Neural progenitor cell (in vitro differentiated cells): ENCODE measurements at regions not wholly inside any gene's neighbourhood (a gene's known extent, or its start where the extent isn't known, plus 50 kb on each side); places are given as distances from the start of the nearest gene placed in this dataset.

Experiments
- DNase-seq: peaks from one replicate; pipeline ENCODE4 v3.0.0-alpha.2; 2016; ENCODE audit warnings: low spot score
- H2AFZ ChIP-seq: fragments of 200-600 bp; sonication (generic); replicated peaks from 2 replicates; pipeline ENCODE4 v1.6.1; 2016; ENCODE audit warnings: antibody characterized with exemption
- H3F3A ChIP-seq: fragments of 200-600 bp; sonication (generic); 2 replicates; pipeline ENCODE4 v1.6.1; 2016; ENCODE audit warnings: antibody characterized with exemption, low read depth
- H3K27ac ChIP-seq: fragments of 200-600 bp; sonication (generic); 2 replicates; pipeline ENCODE4 v1.5.1; 2016; ENCODE audit warnings: mild to moderate bottlenecking
- H3K27me3 ChIP-seq: fragments of 200-600 bp; sonication (generic); 2 replicates; pipeline ENCODE4 v1.6.1; 2016; ENCODE audit warnings: mild to moderate bottlenecking, moderate library complexity
- H3K36me3 ChIP-seq: fragments of 200-600 bp; sonication (generic); 2 replicates; pipeline ENCODE4 v1.5.1; 2016
- H3K4me1 ChIP-seq: fragments of 200-600 bp; sonication (generic); 2 replicates; pipeline ENCODE4 v1.6.1; 2016; ENCODE audit warnings: mixed run types
- H3K4me2 ChIP-seq: fragments of 200-600 bp; sonication (generic); 2 replicates; pipeline ENCODE4 v1.6.1; 2016
- H3K4me3 ChIP-seq: fragments of 200-600 bp; sonication (generic); 2 replicates; pipeline ENCODE4 v1.5.1; 2016
- H3K79me2 ChIP-seq: fragments of 200-600 bp; sonication (generic); 2 replicates; pipeline ENCODE4 v1.6.1; 2016; ENCODE audit warnings: low read depth
- H3K9ac ChIP-seq: fragments of 200-600 bp; sonication (generic); 2 replicates; pipeline ENCODE4 v1.6.1; 2016
- H3K9me3 ChIP-seq: fragments of 200-600 bp; sonication (generic); 2 replicates; pipeline ENCODE4 v1.5.1; 2016; ENCODE audit warnings: low read depth
- H4K20me1 ChIP-seq: fragments of 200-600 bp; sonication (generic); 2 replicates; pipeline ENCODE4 v1.6.1; 2016; ENCODE audit warnings: low read depth
- H3K27ac Mint-ChIP-seq: 3 replicates; pipeline ENCODE4 v1.8.0; 2021; ENCODE audit warnings: mixed read lengths
- H3K27me3 Mint-ChIP-seq: 2 replicates; pipeline ENCODE4 v1.8.0; 2022; ENCODE audit warnings: low read depth, mild to moderate bottlenecking, inconsistent platforms, moderate library complexity, mixed read lengths; ENCODE audit not compliant: insufficient read depth
- H3K36me3 Mint-ChIP-seq: 3 replicates; pipeline ENCODE4 v1.8.0; 2021; ENCODE audit warnings: mixed read lengths
- H3K4me1 Mint-ChIP-seq: 3 replicates; pipeline ENCODE4 v1.8.0; 2021; ENCODE audit warnings: mixed read lengths
- H3K4me3 Mint-ChIP-seq: 3 replicates; pipeline ENCODE4 v1.8.0; 2021; ENCODE audit warnings: mild to moderate bottlenecking, moderate library complexity, mixed read lengths
- H3K9me3 Mint-ChIP-seq: 3 replicates; pipeline ENCODE4 v1.8.0; 2020; ENCODE audit warnings: mixed read lengths
- EZH2 ChIP-seq: fragments of 200-600 bp; sonication (generic); IDR thresholded peaks from 2 replicates; pipeline ENCODE4 v1.6.1; 2017; ENCODE audit warnings: antibody characterized with exemption, mild to moderate bottlenecking, moderate library complexity
- EZH2phosphoT487 ChIP-seq: fragments of 200-600 bp; sonication (generic); IDR thresholded peaks from 2 replicates; pipeline ENCODE4 v1.6.1; 2017; ENCODE audit warnings: antibody characterized with exemption
- TF ChIP-seq, protein P1 (sequence below): fragments of 200-600 bp; sonication (generic); IDR thresholded peaks from 2 replicates; pipeline ENCODE4 v1.5.1; 2017; ENCODE audit warnings: antibody characterized with exemption, mild to moderate bottlenecking

- Histone ChIP-seq H3K4me2 (no peak overlapping the region), H3K9me3 (no peaks in the 10 kb centered on the region), H3K79me2 (no peaks in the 10 kb centered on the region), H3K9ac (no peak overlapping the region), H3K4me3 (no peak overlapping the region), H3K36me3 (no peaks in the 10 kb centered on the region), H3K27me3 (no peaks in the 10 kb centered on the region), H3F3A (no peaks in the 10 kb centered on the region), H4K20me1 (no peaks in the 10 kb centered on the region), H3K27ac (no peak overlapping the region), H2AFZ (no peak overlapping the region), H3K4me1 (peaks cover 6% of the 10 kb centered on the region)
- DNase-seq: no peak
- Mint-ChIP-seq H3K36me3 (no peaks in the 10 kb centered on the region), H3K4me3 (no peak overlapping the region), H3K9me3 (no peaks in the 10 kb centered on the region), H3K4me1 (no peaks in the 10 kb centered on the region), H3K27ac (no peak overlapping the region), H3K27me3 (no peaks in the 10 kb centered on the region)
- TF ChIP-seq, protein P1, sequence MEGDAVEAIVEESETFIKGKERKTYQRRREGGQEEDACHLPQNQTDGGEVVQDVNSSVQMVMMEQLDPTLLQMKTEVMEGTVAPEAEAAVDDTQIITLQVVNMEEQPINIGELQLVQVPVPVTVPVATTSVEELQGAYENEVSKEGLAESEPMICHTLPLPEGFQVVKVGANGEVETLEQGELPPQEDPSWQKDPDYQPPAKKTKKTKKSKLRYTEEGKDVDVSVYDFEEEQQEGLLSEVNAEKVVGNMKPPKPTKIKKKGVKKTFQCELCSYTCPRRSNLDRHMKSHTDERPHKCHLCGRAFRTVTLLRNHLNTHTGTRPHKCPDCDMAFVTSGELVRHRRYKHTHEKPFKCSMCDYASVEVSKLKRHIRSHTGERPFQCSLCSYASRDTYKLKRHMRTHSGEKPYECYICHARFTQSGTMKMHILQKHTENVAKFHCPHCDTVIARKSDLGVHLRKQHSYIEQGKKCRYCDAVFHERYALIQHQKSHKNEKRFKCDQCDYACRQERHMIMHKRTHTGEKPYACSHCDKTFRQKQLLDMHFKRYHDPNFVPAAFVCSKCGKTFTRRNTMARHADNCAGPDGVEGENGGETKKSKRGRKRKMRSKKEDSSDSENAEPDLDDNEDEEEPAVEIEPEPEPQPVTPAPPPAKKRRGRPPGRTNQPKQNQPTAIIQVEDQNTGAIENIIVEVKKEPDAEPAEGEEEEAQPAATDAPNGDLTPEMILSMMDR: no peak
- TF ChIP-seq EZH2phosphoT487: no peak
- no peak for TF ChIP-seq EZH2
These were observed 290.7 kb downstream of the ADRA2A start for GRCh38 chr10:111367531-111367930.

DNA sequence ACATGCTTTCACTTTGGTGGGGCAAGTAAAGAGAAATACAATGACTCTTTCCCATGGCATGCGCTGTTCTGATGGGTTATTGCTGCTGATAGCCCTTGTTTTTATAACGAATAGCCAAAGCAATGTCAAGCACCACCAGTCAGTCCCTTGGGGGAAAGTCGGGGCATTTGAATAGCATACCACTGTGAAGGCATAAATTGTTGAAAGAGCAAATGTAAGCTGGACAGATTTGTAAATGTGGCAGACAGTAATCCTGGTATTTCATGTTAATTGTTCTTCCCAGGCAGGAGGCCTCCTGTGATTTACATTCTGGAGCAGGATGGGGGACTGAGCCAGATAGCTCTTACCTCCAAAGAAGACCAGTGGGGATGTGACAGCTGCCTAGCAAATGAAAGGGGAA lies 293.3 kb downstream of the ADRA2A start:
- H3K4me2 ChIP-seq: no peak overlapping the region
- TF ChIP-seq EZH2phosphoT487: no peak
- no peak for TF ChIP-seq EZH2
- TF ChIP-seq, protein P1: no peak
- no peaks in the 10 kb centered on the region for H3K27me3 Mint-ChIP-seq
- H3K9ac ChIP-seq: no peak overlapping the region
- H3K79me2 ChIP-seq: no peaks in the 10 kb centered on the region
- no peaks in the 10 kb centered on the region for H4K20me1 ChIP-seq
- no peaks in the 10 kb centered on the region for H3K36me3 Mint-ChIP-seq
- H2AFZ ChIP-seq: no peak overlapping the region
- no peak overlapping the region for H3K4me3 ChIP-seq
- no peak overlapping the region for H3K27ac Mint-ChIP-seq
- no peaks in the 10 kb centered on the region for H3F3A ChIP-seq
- no peaks in the 10 kb centered on the region for H3K36me3 ChIP-seq
- no peaks in the 10 kb centered on the region for H3K9me3 ChIP-seq
- H3K27me3 ChIP-seq: no peaks in the 10 kb centered on the region
- no peaks in the 10 kb centered on the region for H3K9me3 Mint-ChIP-seq
- no peak overlapping the region for H3K4me3 Mint-ChIP-seq
- H3K27ac ChIP-seq: no peak overlapping the region
- no peak for DNase-seq
- H3K4me1 Mint-ChIP-seq: no peaks in the 10 kb centered on the region
- peaks cover 6% of the 10 kb centered on the region for H3K4me1 ChIP-seq

- no peak for DNase-seq
- H3K79me2 ChIP-seq: no peaks in the 10 kb centered on the region
- no peaks in the 10 kb centered on the region for H3K9me3 ChIP-seq
- no peaks in the 10 kb centered on the region for H3K9me3 Mint-ChIP-seq
- H3K4me1 Mint-ChIP-seq: no peaks in the 10 kb centered on the region
- H3K4me2 ChIP-seq: no peak overlapping the region
- no peaks in the 10 kb centered on the region for H3F3A ChIP-seq
- no peaks in the 10 kb centered on the region for H3K36me3 Mint-ChIP-seq
- no peak overlapping the region for H3K27ac Mint-ChIP-seq
- no peak for TF ChIP-seq EZH2
- no peaks in the 10 kb centered on the region for H4K20me1 ChIP-seq
- H3K4me3 Mint-ChIP-seq: no peak overlapping the region
- H3K27me3 Mint-ChIP-seq: no peaks in the 10 kb centered on the region
- H3K9ac ChIP-seq: no peak overlapping the region
- no peak overlapping the region for H3K27ac ChIP-seq
- H3K4me1 ChIP-seq: peaks cover 6% of the 10 kb centered on the region
- H3K4me3 ChIP-seq: no peak overlapping the region
- no peaks in the 10 kb centered on the region for H3K27me3 ChIP-seq
- H3K36me3 ChIP-seq: no peaks in the 10 kb centered on the region
- H2AFZ ChIP-seq: no peak overlapping the region
These were observed 296.9 kb downstream of the ADRA2A start for GRCh38 chr10:111373696-111374095.

DNA sequence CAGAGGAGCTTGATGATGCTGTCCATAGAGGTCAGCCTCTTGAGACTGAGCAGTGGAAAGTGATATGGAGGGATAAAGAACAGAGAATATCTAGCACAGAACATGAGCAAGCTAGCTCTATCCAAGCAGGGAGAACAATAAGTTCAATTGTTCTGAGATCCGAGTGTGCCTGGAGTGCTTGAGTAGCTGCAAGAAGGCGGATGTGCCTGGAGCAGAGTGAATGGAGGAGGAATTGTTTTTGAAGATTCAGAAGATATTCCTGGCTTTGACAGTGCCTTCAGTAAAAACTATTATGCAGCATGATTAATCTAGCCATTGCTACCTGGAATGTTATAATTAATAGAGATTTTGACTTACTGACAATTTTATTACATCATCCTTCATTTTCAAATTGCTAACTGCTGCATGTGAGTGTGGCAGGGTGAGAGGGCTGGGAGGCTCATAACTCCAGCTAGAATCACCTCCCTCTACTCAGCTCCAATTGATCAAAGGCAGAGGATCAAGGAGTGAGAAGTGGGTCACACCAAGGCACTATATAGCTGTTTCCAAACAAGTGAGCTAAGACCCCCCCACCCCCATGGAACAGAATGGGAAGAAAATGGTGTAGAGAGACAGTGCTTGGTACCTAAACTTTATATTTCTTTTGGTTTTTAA lies 302.8 kb downstream of the ADRA2A start:
- Histone ChIP-seq H3K9ac (no peak overlapping the region), H3K4me2 (no peak overlapping the region), H3K9me3 (no peaks in the 10 kb centered on the region), H2AFZ (no peak overlapping the region), H3K4me3 (no peak overlapping the region), H3K79me2 (no peaks in the 10 kb centered on the region), H3K27me3 (no peaks in the 10 kb centered on the region), H3K27ac (no peak overlapping the region), H4K20me1 (no peaks in the 10 kb centered on the region), H3F3A (no peaks in the 10 kb centered on the region), H3K36me3 (no peaks in the 10 kb centered on the region), H3K4me1 (no peaks in the 10 kb centered on the region)
- no peaks in the 10 kb centered on the region for H3K27me3 Mint-ChIP-seq
- no peak overlapping the region for H3K27ac Mint-ChIP-seq
- H3K4me3 Mint-ChIP-seq: no peak overlapping the region
- H3K4me1 Mint-ChIP-seq: no peaks in the 10 kb centered on the region
- TF ChIP-seq, protein P1: no peak
- H3K9me3 Mint-ChIP-seq: no peaks in the 10 kb centered on the region
- no peaks in the 10 kb centered on the region for H3K36me3 Mint-ChIP-seq
- DNase-seq: no peak
